Renal cortex interstitium (tissue), 11 donors: ENCODE measurements at regions not wholly inside any gene's neighbourhood (a gene's known extent, or its start where the extent isn't known, plus 50 kb on each side); places are given as distances from the start of the nearest gene placed in this dataset.

Experiments used
- DNase-seq, 11 donors: peaks; one replicate each; pipeline ENCODE4 v3.0.0-alpha.2; 2013; ENCODE audit warnings: low read depth in 9 of 11, low spot score in 4 of 11; ENCODE audit errors: extremely low read depth in 1 of 11

GRCh38 chr16:55421226-55421625, 57.8 kb upstream of the MMP2 start:
- no peak for DNase-seq

GRCh38 chr16:55426865-55427484, 52.0 kb upstream of the MMP2 start:
- no peak for DNase-seq
